ENCODE measurements at regions not wholly inside any gene's neighbourhood (a gene's known extent, or its start where the extent isn't known, plus 50 kb on each side); places are given as distances from the start of the nearest gene placed in this dataset.

GRCh38 chr10:14415676-14416307, 85.1 kb upstream of the FRMD4A start:
- Histone ChIP-seq H3K27me3 (ENCODE audit: insufficient read depth) (no peaks in the 10 kb centered on the region), H3K4me2 (no peak overlapping the region), H3K36me3 (replicated peaks in 1 of 2; ENCODE audit: control insufficient read depth in 1 of 2, insufficient read depth in 2 of 2, low read length in 1 of 2) (no peaks in the 10 kb centered on the region), H3K79me2 (ENCODE audit: insufficient read depth) (no peaks in the 10 kb centered on the region), H2AFZ (ENCODE audit: low read depth) (no peak overlapping the region), H3F3A (replicated peaks; ENCODE audit: insufficient read depth) (no peaks in the 10 kb centered on the region), H4K20me1 (ENCODE audit: insufficient read depth) (no peaks in the 10 kb centered on the region), H3K9ac (no peak overlapping the region), H3K4me3 (ENCODE audit: low read depth in 2 of 2, low read length in 1 of 2) (no peak overlapping the region), H3K9me2 (no peaks in the 10 kb centered on the region), H3K27ac (ENCODE audit: low read depth in 2 of 2, low read length in 1 of 2) (no peak overlapping the region), H3K9me3 (no peaks in the 10 kb centered on the region), H3K4me1 (ENCODE audit: control insufficient read depth in 1 of 2, insufficient read depth in 2 of 2, low read depth in 1 of 2, low read length in 1 of 2) (no peaks in the 10 kb centered on the region)
- no peak for DNase-seq
- CTCF ChIA-PET = interaction anchor here (1.2 kb wide), 1 partner anchor 219 kb away, joined by 3 read pairs; no protein-coding TSS in a partner anchor
- POLR2A ChIA-PET = no interaction called here
- TF ChIP-seq GABPA (IDR thresholded peaks at IDR 0.05; ENCODE audit: low read depth) (no peak), POLR2AphosphoS5 (IDR thresholded peaks at IDR 0.05; ENCODE audit: low read depth, low read length) (no peak), JUND (IDR thresholded peaks at IDR 0.05) (no peak), MAX (IDR thresholded peaks at IDR 0.05; ENCODE audit: low read depth) (no peak), GATA2 (CRISPR knock-in tag; IDR thresholded peaks at IDR 0.05) (no peak), RCOR1 (IDR thresholded peaks at IDR 0.05; ENCODE audit: low read length) (no peak), TEAD4 (IDR thresholded peaks at IDR 0.05; ENCODE audit: borderline replicate concordance, insufficient read depth) (no peak), EP300 (IDR thresholded peaks at IDR 0.05; ENCODE audit: borderline replicate concordance in 1 of 2, low read depth in 1 of 2, low read length in 1 of 2) (no peak), SIN3A (IDR thresholded peaks at IDR 0.05; ENCODE audit: borderline replicate concordance, low read depth, low read length) (no peak)
- TF ChIP-seq, protein P1, sequence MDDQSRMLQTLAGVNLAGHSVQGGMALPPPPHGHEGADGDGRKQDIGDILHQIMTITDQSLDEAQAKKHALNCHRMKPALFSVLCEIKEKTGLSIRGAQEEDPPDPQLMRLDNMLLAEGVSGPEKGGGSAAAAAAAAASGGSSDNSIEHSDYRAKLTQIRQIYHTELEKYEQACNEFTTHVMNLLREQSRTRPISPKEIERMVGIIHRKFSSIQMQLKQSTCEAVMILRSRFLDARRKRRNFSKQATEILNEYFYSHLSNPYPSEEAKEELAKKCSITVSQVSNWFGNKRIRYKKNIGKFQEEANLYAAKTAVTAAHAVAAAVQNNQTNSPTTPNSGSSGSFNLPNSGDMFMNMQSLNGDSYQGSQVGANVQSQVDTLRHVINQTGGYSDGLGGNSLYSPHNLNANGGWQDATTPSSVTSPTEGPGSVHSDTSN (IDR thresholded peaks at IDR 0.05) = no peak
- TF ChIP-seq, protein P2, sequence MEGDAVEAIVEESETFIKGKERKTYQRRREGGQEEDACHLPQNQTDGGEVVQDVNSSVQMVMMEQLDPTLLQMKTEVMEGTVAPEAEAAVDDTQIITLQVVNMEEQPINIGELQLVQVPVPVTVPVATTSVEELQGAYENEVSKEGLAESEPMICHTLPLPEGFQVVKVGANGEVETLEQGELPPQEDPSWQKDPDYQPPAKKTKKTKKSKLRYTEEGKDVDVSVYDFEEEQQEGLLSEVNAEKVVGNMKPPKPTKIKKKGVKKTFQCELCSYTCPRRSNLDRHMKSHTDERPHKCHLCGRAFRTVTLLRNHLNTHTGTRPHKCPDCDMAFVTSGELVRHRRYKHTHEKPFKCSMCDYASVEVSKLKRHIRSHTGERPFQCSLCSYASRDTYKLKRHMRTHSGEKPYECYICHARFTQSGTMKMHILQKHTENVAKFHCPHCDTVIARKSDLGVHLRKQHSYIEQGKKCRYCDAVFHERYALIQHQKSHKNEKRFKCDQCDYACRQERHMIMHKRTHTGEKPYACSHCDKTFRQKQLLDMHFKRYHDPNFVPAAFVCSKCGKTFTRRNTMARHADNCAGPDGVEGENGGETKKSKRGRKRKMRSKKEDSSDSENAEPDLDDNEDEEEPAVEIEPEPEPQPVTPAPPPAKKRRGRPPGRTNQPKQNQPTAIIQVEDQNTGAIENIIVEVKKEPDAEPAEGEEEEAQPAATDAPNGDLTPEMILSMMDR (IDR thresholded peaks at IDR 0.05) = no peak
- 25% methylated on average over 4 of the region's 4 CpGs for WGBS (ENCODE audit: low lambda C conversion rate)

GRCh38 chr10:14414901-14415300, 84.2 kb upstream of the FRMD4A start:
- Histone ChIP-seq H3F3A (replicated peaks; ENCODE audit: insufficient read depth) (no peaks in the 10 kb centered on the region), H3K36me3 (replicated peaks in 1 of 2; ENCODE audit: control insufficient read depth in 1 of 2, insufficient read depth in 2 of 2, low read length in 1 of 2) (no peaks in the 10 kb centered on the region), H2AFZ (ENCODE audit: low read depth) (no peak overlapping the region), H3K27ac (ENCODE audit: low read depth in 2 of 2, low read length in 1 of 2) (no peak overlapping the region), H3K4me1 (ENCODE audit: control insufficient read depth in 1 of 2, insufficient read depth in 2 of 2, low read depth in 1 of 2, low read length in 1 of 2) (peaks cover 0 to 4% of the 10 kb centered on the region in 2 experiments; a peak in 1 of 4 replicates), H3K79me2 (ENCODE audit: insufficient read depth) (no peaks in the 10 kb centered on the region), H4K20me1 (ENCODE audit: insufficient read depth) (no peaks in the 10 kb centered on the region), H3K9me3 (no peaks in the 10 kb centered on the region), H3K27me3 (ENCODE audit: insufficient read depth) (no peaks in the 10 kb centered on the region), H3K4me2 (no peak overlapping the region), H3K4me3 (ENCODE audit: low read depth in 2 of 2, low read length in 1 of 2) (no peak overlapping the region), H3K9me2 (no peaks in the 10 kb centered on the region), H3K9ac (no peak overlapping the region)
- no peak for DNase-seq
- ChIA-PET POLR2A (no interaction called here), CTCF (no interaction called here)
- 18% methylated on average over 3 of the region's 3 CpGs for WGBS (ENCODE audit: low lambda C conversion rate)
- TF ChIP-seq POLR2AphosphoS5 (IDR thresholded peaks at IDR 0.05; ENCODE audit: low read depth, low read length) (no peak), TAF1 (IDR thresholded peaks at IDR 0.05; ENCODE audit: borderline replicate concordance, low read depth, low read length) (no peak), SMC3 (IDR thresholded peaks at IDR 0.05; ENCODE audit: low read depth, low read length) (no peak), EZH2phosphoT487 (IDR thresholded peaks at IDR 0.05; ENCODE audit: borderline replicate concordance, low read depth) (no peak), RXRA (IDR thresholded peaks at IDR 0.05; ENCODE audit: borderline replicate concordance, low read depth) (no peak), YY1 (IDR thresholded peaks at IDR 0.05; ENCODE audit: low read depth) (no peak), RAD21 (IDR thresholded peaks at IDR 0.05; ENCODE audit: low read length) (no peak), EP300 (IDR thresholded peaks at IDR 0.05; ENCODE audit: borderline replicate concordance in 1 of 2, low read depth in 1 of 2, low read length in 1 of 2) (no peak), GABPA (IDR thresholded peaks at IDR 0.05; ENCODE audit: low read depth) (no peak)
- TF ChIP-seq, protein P3, sequence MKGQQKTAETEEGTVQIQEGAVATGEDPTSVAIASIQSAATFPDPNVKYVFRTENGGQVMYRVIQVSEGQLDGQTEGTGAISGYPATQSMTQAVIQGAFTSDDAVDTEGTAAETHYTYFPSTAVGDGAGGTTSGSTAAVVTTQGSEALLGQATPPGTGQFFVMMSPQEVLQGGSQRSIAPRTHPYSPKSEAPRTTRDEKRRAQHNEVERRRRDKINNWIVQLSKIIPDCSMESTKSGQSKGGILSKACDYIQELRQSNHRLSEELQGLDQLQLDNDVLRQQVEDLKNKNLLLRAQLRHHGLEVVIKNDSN (IDR thresholded peaks at IDR 0.05; ENCODE audit: borderline replicate concordance, low read depth) = no peak
- TF ChIP-seq, protein P2 (IDR thresholded peaks at IDR 0.05) = no peak
- TF ChIP-seq, protein P4, sequence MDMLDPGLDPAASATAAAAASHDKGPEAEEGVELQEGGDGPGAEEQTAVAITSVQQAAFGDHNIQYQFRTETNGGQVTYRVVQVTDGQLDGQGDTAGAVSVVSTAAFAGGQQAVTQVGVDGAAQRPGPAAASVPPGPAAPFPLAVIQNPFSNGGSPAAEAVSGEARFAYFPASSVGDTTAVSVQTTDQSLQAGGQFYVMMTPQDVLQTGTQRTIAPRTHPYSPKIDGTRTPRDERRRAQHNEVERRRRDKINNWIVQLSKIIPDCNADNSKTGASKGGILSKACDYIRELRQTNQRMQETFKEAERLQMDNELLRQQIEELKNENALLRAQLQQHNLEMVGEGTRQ (IDR thresholded peaks at IDR 0.05; ENCODE audit: borderline replicate concordance, low read depth, low read length) = no peak

Data from SK-N-SH (cell line).